ENCODE measurements at regions not wholly inside any gene's neighbourhood (a gene's known extent, or its start where the extent isn't known, plus 50 kb on each side); places are given as distances from the start of the nearest gene placed in this dataset.
"Not testable (repeated sequence)": the region's sequence is repeated elsewhere in the genome, so short reads cannot be mapped to it uniquely, and the experiment has no call there.

- no peak for DNase-seq (ENCODE audit: low read depth in 2 of 2)
Observed at GRCh38 chr9:109597496-109597895, 99.4 kb upstream of the PTPN3 start.

GRCh38 chr9:109599131-109599530 lies 101.0 kb upstream of the PTPN3 start:
- DNase-seq (ENCODE audit: low read depth in 2 of 2) = no peak

DNA sequence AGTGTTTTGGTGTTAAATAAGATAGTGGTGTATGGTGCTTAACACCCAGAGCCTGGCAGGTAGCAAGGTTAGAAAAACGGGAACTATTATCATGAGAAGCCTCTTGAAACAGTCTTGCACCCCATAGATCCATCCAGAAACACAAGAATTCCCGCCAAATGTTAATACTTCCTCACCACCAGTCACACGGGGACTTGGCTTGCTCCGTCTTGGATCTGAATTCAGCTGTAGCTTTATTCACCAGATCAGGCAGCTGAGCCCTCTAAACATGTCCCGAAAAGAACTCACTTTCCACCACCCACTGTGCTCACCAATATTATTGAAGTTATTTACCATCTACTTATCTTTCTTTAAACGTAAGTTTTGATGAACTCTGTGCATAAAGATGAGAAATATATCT lies 101.6 kb upstream of the PTPN3 start:
- DNase-seq (ENCODE audit: low read depth in 2 of 2) = no peak

DNA sequence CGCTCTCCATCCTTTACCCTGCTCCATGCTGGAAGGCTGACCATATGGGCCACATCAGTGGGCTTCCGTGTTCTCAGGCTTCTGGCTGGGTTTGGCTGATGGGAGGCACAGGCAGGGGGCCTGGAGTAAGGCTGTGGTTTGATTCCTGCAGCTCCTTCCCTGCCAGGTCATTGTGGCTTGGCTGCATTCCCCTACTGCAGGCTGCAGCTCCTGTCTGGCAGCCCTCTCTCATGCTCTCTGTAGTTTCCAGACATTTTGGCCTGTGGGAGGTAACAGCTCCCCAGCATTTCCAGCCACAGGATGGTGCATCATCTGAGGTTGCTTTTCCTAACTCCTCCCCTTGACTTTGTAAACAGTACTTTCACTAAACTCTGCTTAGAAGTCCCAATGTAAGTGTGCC lies 102.0 kb upstream of the PTPN3 start:
- DNase-seq (ENCODE audit: low read depth in 2 of 2) = no peak

- no peak for DNase-seq (ENCODE audit: low read depth in 2 of 2)
Observed at GRCh38 chr9:109601181-109601580, 103.1 kb upstream of the PTPN3 start.

DNA sequence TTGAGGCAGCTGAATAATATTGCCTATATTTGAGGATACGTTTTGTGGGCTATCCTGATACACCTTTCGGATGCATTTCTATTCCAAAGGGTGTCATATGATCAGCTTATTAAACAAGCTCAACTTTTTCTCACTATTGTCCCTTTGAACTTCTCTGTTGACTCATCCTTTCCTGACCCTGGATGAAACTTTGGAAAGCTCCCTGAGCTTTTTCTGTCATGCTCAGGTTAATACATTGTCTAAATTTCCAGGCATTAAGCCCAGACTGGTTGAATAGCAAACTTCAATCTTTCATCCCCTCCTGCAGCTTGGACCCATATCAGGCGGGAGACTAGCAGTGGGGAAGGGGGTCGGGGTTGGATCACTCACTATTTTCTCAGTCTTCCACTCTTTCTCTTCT lies 104.9 kb upstream of the PTPN3 start:
- DNase-seq (ENCODE audit: low read depth in 2 of 2) = no peak

DNA sequence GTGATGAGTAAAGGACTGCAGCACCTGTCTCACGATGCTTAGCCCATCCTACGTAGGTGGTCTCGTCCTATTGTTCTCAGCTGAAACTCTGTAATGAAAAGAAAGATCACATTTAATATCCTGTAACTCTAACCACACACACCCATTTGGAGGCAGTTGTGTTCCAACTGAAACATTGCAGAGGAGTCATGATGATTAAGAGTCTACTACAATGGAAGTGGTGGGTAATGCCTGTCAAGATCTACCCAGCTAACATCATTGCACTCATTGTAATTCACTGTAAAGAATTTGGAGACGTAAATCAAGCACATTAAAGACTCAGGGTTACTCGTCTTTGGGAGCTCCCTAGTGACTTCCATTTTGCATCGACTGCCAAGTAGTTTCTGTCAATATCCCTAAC lies 106.0 kb upstream of the PTPN3 start:
- no peak for DNase-seq (ENCODE audit: low read depth in 2 of 2)

DNA sequence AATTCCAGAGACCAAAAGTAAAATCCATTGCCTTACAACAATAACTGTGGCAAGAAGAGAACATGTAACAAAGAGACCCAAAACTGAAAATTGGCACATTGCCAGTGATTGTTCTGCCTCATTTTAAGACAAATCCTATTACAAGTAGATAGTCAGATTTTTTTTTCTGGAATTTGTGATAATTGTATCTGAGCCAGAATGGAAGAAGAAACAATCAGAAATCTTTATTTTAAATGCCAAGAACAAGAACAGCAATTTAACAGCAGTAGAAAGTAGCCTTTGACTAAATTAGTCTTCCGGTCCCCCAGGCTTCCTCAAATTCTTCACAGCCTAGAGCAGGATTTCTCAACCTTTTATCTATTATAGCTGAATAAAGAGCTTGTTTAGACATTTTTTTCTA lies 106.7 kb upstream of the PTPN3 start:
- DNase-seq (ENCODE audit: low read depth in 2 of 2) = no peak

DNA sequence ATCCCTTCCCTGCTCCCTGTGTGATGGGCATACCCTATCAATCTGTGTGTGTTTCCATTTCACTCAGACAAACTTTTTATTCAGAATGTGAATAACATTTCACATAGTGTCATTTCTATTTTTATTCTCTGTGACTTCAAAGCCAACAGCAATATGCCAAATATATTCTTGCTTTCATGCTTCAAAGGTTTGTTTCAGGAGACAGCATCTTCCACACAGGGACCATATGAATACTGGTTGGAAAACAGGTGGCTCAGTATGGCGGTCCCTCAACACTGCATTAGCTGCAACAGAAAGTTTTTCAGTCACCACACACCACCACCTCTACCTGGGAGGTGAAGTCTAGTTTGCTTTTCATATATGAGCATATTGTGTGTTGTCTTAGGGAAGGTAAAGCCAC lies 111.0 kb upstream of the PTPN3 start:
- DNase-seq (ENCODE audit: low read depth in 2 of 2) = no peak

- DNase-seq (ENCODE audit: low read depth in 2 of 2) = no peak
Observed at GRCh38 chr9:109616571-109617120, 118.5 kb upstream of the PTPN3 start.

GRCh38 chr9:109619310-109619709 lies 121.2 kb upstream of the PTPN3 start:
- no peak for DNase-seq (ENCODE audit: low read depth in 2 of 2)

DNA sequence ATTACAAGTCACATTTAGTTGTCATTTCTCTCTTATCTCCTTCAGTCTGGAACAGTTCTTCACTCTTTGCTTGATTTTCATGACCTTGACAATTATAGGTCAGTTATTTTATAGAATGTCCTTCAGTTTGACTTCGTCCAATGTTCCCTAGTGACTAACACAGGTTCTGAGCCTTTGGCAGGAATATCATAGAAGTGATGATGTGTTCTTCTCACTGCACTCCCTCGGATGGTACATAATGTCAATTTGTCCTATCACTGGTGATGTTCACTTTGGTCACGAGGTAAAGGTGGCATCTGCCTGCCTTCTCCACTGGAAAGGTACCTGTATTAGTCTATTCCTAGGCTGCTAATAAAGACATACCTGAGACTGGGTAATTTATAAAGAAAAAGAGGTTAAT lies 126.0 kb upstream of the PTPN3 start:
- no peak for DNase-seq (ENCODE audit: low read depth in 2 of 2)

GRCh38 chr9:109624896-109625295 lies 126.8 kb upstream of the PTPN3 start:
- no peak for DNase-seq (ENCODE audit: low read depth in 2 of 2)

- DNase-seq (ENCODE audit: low read depth in 2 of 2) = no peak
Observed at GRCh38 chr9:109627042-109627441, 128.9 kb upstream of the PTPN3 start.

GRCh38 chr9:109629615-109630014 lies 131.5 kb upstream of the PTPN3 start:
- no peak for DNase-seq (ENCODE audit: low read depth in 2 of 2)

GRCh38 chr9:109632817-109633216 lies 134.7 kb upstream of the PTPN3 start:
- DNase-seq (ENCODE audit: low read depth in 2 of 2) = no peak

DNA sequence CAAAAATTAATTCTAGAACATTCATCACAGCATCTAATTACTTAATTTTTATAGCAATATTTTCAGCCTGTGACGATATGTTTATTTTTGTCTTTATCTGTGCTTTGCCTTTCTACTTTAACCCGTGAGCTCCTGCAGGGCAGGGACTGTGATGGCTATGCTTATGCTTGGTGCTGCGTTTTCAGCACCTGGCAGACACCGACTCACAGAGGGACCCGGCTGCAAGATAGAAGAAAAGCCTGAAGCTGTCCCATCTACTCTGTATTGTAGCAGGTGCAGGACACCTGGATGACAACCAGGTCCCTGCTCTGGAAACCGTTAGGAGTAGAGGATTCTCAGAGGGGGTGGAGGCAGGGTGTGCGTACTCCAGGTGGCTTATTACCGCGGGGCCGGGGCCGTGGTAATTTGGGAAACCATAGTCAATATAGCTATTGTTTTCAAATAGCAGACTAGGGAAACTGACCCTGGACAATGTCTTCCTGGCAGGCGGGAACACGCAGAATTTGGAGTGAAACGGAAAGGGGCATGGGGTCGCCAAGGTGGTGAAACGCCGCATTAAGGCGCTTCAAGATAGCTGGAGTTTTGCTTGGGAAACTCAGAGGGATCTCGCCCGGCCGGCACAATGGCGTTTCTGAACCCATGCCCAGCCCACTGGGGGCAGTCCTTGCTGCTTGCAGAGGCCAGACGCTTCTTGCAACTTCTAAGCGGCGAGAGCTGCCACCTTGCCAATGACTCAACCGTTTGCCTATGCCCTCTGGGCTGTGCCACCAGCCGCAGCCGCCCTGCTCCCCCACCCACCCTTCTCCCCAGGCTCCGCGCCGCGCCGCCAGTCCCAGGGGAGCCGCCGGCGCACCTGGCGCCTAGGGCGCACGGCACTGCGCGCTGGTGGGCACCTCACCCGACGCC lies 140.1 kb upstream of the PALM2AKAP2 start:
- DNase-seq (ENCODE audit: low read depth in 2 of 2) = no peak

- DNase-seq (ENCODE audit: low read depth in 2 of 2) = no peak
Observed at GRCh38 chr9:109640580-109641371, 139.2 kb upstream of the PALM2AKAP2 start.

- no peak for DNase-seq (ENCODE audit: low read depth in 2 of 2)
Observed at GRCh38 chr9:109641372-109641659, 138.7 kb upstream of the PALM2AKAP2 start.

GRCh38 chr9:109652112-109652511 lies 127.9 kb upstream of the PALM2AKAP2 start:
- no peak for DNase-seq (ENCODE audit: low read depth in 2 of 2)

DNA sequence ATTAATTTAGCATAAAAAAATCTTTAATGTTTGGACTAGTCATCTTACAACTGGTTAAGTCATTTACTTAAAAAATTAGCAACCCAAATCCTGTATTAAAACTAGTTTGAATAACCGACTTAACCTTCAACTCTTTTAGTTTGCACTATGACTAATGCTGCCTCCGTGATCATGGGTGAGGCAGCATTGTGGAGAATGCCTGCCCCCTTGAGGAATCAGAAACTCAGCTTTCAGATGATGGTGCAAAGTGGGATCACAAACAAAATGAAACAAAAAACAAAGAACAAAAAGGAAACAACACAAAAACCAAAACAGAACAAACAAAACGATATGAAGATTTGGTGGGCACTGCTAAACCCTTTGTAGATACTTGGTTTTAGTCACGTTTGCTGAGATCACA lies 127.0 kb upstream of the PALM2AKAP2 start:
- no peak for DNase-seq (ENCODE audit: low read depth in 2 of 2)

GRCh38 chr9:109653470-109653869 lies 126.5 kb upstream of the PALM2AKAP2 start:
- DNase-seq (ENCODE audit: low read depth in 2 of 2) = no peak

DNA sequence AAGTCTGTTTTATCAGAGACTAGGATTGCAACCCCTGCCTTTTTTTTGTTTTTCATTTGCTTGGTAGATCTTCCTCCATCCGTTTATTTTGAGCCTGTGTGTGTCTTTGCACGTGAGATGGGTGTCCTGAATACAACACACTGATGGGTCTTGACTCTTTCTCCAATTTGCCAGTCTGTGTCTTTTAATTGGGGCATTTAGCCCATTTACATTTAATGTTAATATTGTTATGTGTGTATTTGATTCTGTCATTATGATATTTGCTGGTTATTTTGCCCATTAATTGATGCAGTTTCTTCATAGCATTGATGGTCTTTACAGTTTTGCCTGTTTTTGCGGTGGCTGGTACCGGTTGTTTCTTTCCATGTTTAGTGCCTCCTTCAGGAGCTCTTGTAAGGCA lies 116.0 kb upstream of the PALM2AKAP2 start:
- DNase-seq (ENCODE audit: low read depth in 2 of 2) = not testable (repeated sequence)
